ENCODE measurements at regions not wholly inside any gene's neighbourhood (a gene's known extent, or its start where the extent isn't known, plus 50 kb on each side); places are given as distances from the start of the nearest gene placed in this dataset.
A peak's percentile ranks its signal among the peaks of the same experiment; 100 is the strongest.

DNA sequence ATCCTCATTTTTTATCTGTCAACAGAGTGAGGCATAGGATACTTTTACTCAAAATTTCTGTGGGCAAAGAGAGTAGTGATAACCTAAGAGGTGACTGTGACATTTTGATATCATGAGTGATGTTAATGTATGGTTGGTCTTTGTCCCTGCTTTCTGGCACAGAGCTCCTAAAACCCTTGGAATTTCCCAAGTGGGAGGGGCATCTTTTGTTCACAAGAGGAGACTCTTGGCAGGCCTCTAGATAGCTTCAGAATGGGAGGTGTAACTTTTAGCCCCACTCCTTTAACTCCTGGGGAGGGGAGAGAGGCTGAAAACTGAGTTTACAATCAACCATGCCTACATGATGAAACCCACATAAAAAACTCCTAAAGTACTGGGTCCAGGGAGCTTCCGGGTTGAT is 527.8 kb downstream of the RFPL4B start:
- Histone ChIP-seq H3K4me3 (no peak overlapping the region), H3K27ac (no peak overlapping the region)
- TF ChIP-seq, protein P1, sequence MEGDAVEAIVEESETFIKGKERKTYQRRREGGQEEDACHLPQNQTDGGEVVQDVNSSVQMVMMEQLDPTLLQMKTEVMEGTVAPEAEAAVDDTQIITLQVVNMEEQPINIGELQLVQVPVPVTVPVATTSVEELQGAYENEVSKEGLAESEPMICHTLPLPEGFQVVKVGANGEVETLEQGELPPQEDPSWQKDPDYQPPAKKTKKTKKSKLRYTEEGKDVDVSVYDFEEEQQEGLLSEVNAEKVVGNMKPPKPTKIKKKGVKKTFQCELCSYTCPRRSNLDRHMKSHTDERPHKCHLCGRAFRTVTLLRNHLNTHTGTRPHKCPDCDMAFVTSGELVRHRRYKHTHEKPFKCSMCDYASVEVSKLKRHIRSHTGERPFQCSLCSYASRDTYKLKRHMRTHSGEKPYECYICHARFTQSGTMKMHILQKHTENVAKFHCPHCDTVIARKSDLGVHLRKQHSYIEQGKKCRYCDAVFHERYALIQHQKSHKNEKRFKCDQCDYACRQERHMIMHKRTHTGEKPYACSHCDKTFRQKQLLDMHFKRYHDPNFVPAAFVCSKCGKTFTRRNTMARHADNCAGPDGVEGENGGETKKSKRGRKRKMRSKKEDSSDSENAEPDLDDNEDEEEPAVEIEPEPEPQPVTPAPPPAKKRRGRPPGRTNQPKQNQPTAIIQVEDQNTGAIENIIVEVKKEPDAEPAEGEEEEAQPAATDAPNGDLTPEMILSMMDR (IDR thresholded peaks at IDR 0.05): no peak
- DNase-seq (ENCODE audit: low spot score): no peak

DNA sequence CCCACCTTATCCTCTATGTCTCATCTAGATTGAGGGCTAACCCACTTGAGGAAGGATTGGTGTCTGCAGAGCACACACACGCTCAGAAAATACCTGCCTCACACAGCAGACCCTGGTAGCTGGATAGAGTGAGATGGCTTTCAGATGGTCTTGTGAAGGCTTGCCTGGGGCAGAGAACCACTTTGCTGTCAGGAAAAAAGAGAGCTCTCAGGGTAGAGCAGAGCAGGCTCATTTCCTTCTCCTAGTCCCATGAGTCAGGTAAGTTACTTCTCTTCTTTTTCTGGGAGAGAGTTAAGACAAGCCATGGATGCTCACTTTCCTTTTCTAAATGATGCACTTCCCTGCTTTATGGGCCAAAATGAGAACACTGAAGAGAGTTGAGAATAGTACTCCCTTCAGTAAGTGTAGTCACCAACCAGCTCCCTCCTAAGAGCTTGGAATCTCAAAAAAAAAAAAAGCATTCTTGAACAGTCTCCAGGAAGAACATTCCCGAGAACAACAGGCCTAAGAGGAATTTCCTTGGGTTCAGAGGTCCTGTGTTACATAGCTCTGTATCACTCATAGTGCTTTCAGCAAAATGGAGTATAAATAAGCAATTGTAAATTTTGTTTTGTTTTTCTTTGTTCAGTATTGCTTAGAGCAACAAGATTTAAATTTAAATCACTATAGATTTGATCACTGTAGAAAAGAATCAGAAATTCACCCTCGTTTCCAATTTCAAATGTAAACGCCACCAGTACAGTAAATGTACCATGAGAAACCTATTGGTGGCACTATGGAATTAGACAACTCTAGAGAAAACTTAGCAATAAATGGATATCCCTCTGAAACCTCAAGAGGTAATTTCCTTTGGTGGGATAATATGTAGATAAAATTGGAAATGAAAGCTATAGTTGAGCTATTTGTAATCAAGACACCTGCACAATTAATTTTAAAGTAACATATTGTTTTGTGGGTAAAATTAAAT is 530.3 kb downstream of the RFPL4B start:
- peak overlapping the region; percentile 9 to 75 for H3K27ac ChIP-seq
- H3K4me3 ChIP-seq: no peak overlapping the region
- DNase-seq (ENCODE audit: low spot score): no peak
- TF ChIP-seq, protein P1 (IDR thresholded peaks at IDR 0.05): no peak

DNA sequence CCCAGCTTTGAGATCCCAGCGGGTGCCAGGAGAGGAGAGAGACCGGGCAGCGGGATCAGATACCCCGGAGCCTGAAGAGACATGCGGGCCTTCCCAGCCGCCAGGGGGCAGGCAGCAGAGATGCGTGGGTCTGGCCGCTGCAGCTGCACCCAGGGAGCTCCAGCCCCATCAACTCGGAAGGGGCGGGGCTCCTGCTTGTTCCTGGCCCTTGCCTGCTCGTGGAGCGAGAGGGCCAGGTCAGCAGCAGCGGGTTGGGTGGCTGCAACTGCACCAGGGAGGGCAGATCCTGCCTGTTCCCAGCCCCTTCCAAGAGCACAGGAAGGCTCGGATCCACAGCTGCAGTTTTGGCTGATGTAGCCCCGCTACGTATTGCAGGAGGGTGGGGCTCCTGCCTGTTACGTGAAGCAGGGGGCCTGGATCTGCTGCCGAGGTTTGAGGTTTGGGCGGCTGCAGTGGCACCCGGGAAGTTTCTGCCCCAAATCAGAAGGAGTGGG is 532.8 kb downstream of the RFPL4B start:
- TF ChIP-seq, protein P1 (IDR thresholded peaks at IDR 0.05): no peak
- Histone ChIP-seq H3K4me3 (no peak overlapping the region), H3K27ac (no peak overlapping the region)
- DNase-seq (ENCODE audit: low spot score): no peak

DNA sequence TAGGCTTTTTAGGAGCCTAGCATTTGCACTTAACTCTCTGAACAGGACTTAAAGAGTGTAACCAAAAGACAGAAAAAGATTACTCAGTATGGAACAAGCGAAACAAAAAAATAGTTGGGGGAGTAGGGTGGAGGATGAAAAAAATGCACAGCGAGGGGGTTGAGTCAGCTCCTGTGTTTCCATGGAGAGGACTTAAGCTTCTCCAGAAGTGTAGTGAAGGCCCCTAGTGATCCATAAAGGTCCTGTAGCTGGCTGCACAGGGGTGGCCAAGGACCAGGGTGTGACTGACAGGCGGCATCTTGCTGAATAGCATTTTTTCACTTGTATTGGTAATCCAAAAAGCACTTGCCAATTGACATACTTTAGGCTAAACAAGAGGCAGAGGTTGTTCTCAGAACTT is 533.9 kb downstream of the RFPL4B start:
- no peak for DNase-seq (ENCODE audit: low spot score)
- H3K4me3 ChIP-seq: no peak overlapping the region
- TF ChIP-seq, protein P1 (IDR thresholded peaks at IDR 0.05): no peak
- H3K27ac ChIP-seq: no peak overlapping the region

DNA sequence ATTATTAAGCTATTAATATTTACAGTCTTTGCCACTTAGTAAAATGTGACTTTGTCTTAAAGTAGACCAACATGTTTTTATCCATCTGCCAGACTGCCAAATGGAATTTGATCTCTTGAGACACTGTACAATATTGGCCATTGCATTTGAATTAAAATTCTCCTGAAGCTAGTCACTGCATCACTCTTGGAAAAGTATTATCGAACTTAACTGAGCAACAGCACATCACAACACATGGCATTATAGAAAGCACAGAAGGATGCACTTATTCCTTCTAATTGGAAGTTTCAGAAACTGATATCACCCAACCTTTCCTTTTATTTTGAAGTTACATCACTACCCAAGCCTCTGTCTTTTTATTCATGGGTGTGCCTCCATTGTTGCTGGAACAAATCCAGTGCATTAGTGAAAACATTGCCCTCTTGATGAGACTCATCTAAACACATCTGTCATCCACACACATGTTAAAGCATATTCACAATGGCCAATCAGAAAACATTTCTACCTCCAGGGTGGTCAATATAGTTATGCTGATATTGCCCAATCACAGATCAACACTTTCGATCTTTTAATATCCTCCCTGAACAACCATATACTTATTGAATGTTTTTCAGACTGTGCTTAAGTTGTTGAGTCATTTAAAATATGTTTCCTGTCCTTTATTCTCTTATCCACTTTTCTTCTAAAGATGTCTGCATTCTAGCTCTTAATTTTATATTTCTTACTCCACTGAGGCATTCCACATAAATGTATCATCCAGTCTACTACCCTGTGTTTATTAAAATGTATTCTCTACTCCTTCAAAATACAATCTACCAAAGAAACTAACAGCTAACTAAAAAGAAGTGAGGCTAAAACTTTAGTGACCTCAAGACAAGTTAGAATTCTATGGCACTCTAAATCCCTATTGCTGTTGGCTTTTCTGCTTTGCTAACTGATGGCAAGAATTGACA is 535.0 kb downstream of the RFPL4B start:
- no peak overlapping the region for H3K4me3 ChIP-seq
- TF ChIP-seq, protein P1 (IDR thresholded peaks at IDR 0.05): no peak
- no peak overlapping the region for H3K27ac ChIP-seq
- no peak for DNase-seq (ENCODE audit: low spot score)

DNA sequence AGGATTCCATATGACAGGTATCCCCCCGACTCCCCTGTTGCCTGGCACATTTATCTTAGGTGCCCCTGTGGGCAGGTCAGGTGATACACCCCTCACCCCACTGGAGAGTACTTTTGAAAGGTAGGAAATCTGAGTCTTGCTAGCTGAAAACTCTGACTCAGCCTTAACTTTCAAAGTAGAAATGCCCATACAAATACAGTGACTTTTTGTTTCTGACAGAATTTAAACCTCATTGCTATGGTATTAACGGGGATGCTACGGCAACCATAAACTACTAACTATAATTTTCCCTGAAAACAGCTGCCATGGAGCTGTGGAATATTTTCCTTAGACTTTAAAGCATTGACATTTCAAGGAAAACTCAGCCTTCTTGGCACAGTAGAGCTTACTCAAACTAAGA is 536.0 kb downstream of the RFPL4B start:
- no peak overlapping the region for H3K27ac ChIP-seq
- no peak overlapping the region for H3K4me3 ChIP-seq
- TF ChIP-seq, protein P1 (IDR thresholded peaks at IDR 0.05): no peak
- no peak for DNase-seq (ENCODE audit: low spot score)
